Right lobe of liver (tissue), 6 donors: ENCODE measurements at regions not wholly inside any gene's neighbourhood (a gene's known extent, or its start where the extent isn't known, plus 50 kb on each side); places are given as distances from the start of the nearest gene placed in this dataset.

Experiments
- ATAC-seq, 4 donors: fragments of 200-7000 bp; cut with Tn5 transposase; one replicate each; pipeline ENCODE4 v1.9.1; 2020; ENCODE audit warnings: mild to moderate bottlenecking in 4 of 4, moderate library complexity in 4 of 4
- DNase-seq, 3 donors: peaks; one replicate each; pipeline ENCODE4 v3.0.0-alpha.2; 2020
- H3K27ac ChIP-seq, 3 donors: fragments of 200-600 bp; one replicate each; pipeline ENCODE4 v1.8.0; 2022
- H3K27me3 ChIP-seq, 2 donors: fragments of 200-600 bp; one replicate each; pipeline ENCODE4 v1.8.0; 2022
- H3K36me3 ChIP-seq, 4 donors: fragments of 200-600 bp; sonication (generic) in 1 of 4; one replicate each; pipeline versions ENCODE4 v1.5.1 to v1.8.0; 2017 to 2022; ENCODE audit warnings: control low read depth in 1 of 4
- H3K4me1 ChIP-seq, 4 donors: fragments of 200-600 bp; sonication (generic) in 1 of 4; one replicate each; pipeline versions ENCODE4 v1.5.1 to v1.8.0; 2017 to 2022; ENCODE audit warnings: control low read depth in 1 of 4
- H3K4me3 ChIP-seq, 3 donors: fragments of 200-600 bp; one replicate each; pipeline ENCODE4 v1.8.0; 2022
- H3K9me3 ChIP-seq, 4 donors: fragments of 200-600 bp; sonication (generic) in 1 of 4; one replicate each; pipeline versions ENCODE4 v1.5.1 to v1.8.0; 2017 to 2022; ENCODE audit warnings: control low read depth in 1 of 4
- CTCF ChIP-seq, 4 donors: fragments of 200-600 bp in 3 of 4; fragments of 450-650 bp in 1 of 4; IDR thresholded peaks; one replicate each; pipeline versions ENCODE4 v1.5.1 to v1.8.0; 2016 to 2022; ENCODE audit warnings: antibody characterized with exemption in 4 of 4, mild to moderate bottlenecking in 2 of 4
- POLR2A ChIP-seq: fragments of 450-650 bp; IDR thresholded peaks from one replicate; pipeline ENCODE4 v1.6.1; 2017; ENCODE audit warnings: antibody characterized with exemption, mild to moderate bottlenecking
- WGBS: methylation state at CpG from one replicate; pipeline ENCODE4 v1.1.6; 2018; ENCODE audit warnings: low coverage, low lambda C conversion rate; ENCODE audit not compliant: insufficient coverage; ENCODE audit errors: missing lambda C conversion rate; 5-methylcytosine and 5-hydroxymethylcytosine counted together
- intact Hi-C, 2 donors: fragments of 100-400 bp; cut with DNase I; formaldehyde crosslinking; loops; one replicate each; pipeline versions ENCODE4 v1.11.2 to v1.14.1; 2022
- donor health status: DM: no; HTN: yes; CAD: no.
- donor health status: DM: no; HTN: no; CAD: no.
- donor health status: DM: no; HTN: no; CAD: no.
- donor health status: DM: no; HTN: yes; CAD: no.
- donor health status: DM: no; HTN: yes; CAD: no.

DNA sequence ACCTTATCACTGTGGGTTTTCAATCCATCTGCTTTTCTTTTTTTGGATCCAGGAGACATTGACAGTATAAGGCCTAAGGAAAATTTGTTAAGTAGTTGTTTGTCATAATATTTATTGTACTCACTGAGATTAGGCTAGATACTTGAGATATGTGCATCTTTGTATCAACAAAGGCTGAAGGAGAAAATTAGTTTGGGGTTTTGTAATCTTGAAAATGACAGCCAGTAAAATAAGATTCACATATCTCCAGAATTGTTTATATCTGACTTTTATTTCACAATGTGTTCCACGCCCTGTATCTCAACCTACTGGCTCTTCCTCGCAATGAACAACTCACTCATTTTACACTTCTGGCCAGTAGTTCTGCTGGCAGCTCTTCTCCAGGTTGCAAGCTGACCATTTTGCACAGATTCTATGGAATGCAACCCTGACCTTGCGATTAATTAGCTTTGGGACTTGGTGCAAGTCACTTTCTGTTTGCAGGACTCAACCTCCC lies 132.7 kb downstream of the GATA3 start:
- H3K4me3 ChIP-seq, result no peak overlapping the region
- peaks cover 0 to 12% (median 0%) of the 10 kb centered on the region in 4 donors for H3K4me1 ChIP-seq
- no peak overlapping the region for H3K27ac ChIP-seq
- no peaks in the 10 kb centered on the region for H3K9me3 ChIP-seq
- H3K36me3 ChIP-seq, result no peaks in the 10 kb centered on the region
- DNase-seq (no peak), ATAC-seq (no peak)
- H3K27me3 ChIP-seq, result no peaks in the 10 kb centered on the region
- intact Hi-C loops, result no loop called here
- TF ChIP-seq POLR2A (no peak), CTCF (IDR thresholded peaks at IDR 0.05) (no peak)
- WGBS, result 92% methylated on average over 3 of the region's 3 CpGs

- Histone ChIP-seq H3K9me3 (no peaks in the 10 kb centered on the region), H3K4me1 (no peaks in the 10 kb centered on the region), H3K27me3 (no peaks in the 10 kb centered on the region), H3K36me3 (no peaks in the 10 kb centered on the region), H3K4me3 (no peak overlapping the region), H3K27ac (no peak overlapping the region)
- TF ChIP-seq POLR2A (no peak), CTCF (IDR thresholded peaks at IDR 0.05) (no peak)
- no peak for ATAC-seq
- intact Hi-C loops, result no loop called here
- 66% methylated on average over 8 of the region's 8 CpGs for WGBS
- DNase-seq, result no peak
Measured at GRCh38 chr10:8189458-8189857, 135.0 kb downstream of the GATA3 start.

GRCh38 chr10:8192301-8192700 lies 137.8 kb downstream of the GATA3 start:
- TF ChIP-seq CTCF (IDR thresholded peaks at IDR 0.05) (no peak), POLR2A (no peak)
- Histone ChIP-seq H3K27ac (no peak overlapping the region), H3K4me3 (no peak overlapping the region), H3K9me3 (no peaks in the 10 kb centered on the region), H3K27me3 (no peaks in the 10 kb centered on the region), H3K36me3 (no peaks in the 10 kb centered on the region), H3K4me1 (no peaks in the 10 kb centered on the region)
- intact Hi-C loops, result no loop called here
- no peak for DNase-seq
- no peak for ATAC-seq

DNA sequence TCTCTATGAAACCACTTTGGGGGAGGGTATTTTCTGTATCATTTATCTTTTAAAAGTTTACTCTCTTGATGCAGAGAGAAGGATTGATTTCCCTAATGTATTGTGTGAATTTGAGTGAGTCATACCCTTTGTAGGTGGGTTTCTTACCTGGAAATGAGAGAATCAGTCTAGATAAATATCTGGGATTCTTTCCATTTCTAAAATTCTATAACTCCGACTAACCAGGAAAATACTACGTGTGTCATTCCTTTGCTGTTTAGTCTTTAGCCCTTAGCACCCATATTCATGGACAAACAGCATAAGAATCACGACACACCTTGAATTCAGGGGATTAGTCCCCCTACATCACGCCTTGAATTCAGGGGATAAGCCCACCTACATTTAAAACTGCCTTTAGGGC lies 139.1 kb downstream of the GATA3 start:
- no peak for ATAC-seq
- no peak overlapping the region for H3K27ac ChIP-seq
- intact Hi-C loops, result no loop called here
- no peaks in the 10 kb centered on the region for H3K9me3 ChIP-seq
- 89% methylated on average over 4 of the region's 4 CpGs for WGBS
- H3K4me1 ChIP-seq, result no peaks in the 10 kb centered on the region
- H3K4me3 ChIP-seq, result no peak overlapping the region
- DNase-seq, result no peak
- H3K27me3 ChIP-seq, result no peaks in the 10 kb centered on the region
- no peaks in the 10 kb centered on the region for H3K36me3 ChIP-seq
- TF ChIP-seq CTCF (IDR thresholded peaks at IDR 0.05), result no peak
- TF ChIP-seq POLR2A, result no peak

DNA sequence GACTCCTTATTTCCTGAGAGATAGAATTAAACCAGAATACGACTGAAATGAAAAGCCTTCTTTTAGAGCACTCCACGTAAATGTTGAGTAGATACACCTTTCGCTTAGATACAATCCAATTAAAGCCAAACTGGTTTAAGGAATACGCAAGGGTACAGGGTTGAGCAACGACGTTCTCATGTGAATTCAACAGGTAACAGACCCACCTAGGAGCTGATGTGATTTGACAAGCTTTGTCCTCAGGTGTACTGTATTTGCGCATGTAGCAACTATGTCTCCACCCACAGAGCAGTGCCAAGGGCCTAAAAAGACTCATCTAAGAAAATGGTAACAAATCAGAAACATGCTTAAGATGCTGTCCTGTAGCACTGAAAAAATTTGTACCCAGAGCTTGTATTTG lies 139.6 kb downstream of the GATA3 start:
- ATAC-seq (no peak), DNase-seq (no peak)
- 85% methylated on average over 6 of the region's 7 CpGs for WGBS
- Histone ChIP-seq H3K4me1 (no peaks in the 10 kb centered on the region), H3K27me3 (no peaks in the 10 kb centered on the region), H3K27ac (no peak overlapping the region), H3K9me3 (no peaks in the 10 kb centered on the region), H3K4me3 (no peak overlapping the region), H3K36me3 (no peaks in the 10 kb centered on the region)
- no peak for TF ChIP-seq CTCF (IDR thresholded peaks at IDR 0.05)
- no peak for TF ChIP-seq POLR2A
- intact Hi-C loops, result no loop called here
